Choroid plexus epithelial cell (primary cell): ENCODE measurements at regions not wholly inside any gene's neighbourhood (a gene's known extent, or its start where the extent isn't known, plus 50 kb on each side); places are given as distances from the start of the nearest gene placed in this dataset.

Source experiments
- DNase-seq: peaks from one replicate; pipeline ENCODE4 v3.0.0-alpha.2; 2010; ENCODE audit warnings: low read depth
- H3K4me3 ChIP-seq: 2 replicates; pipeline ENCODE4 v1.5.1; 2011; ENCODE audit warnings: low read depth, mild to moderate bottlenecking, control low read depth, low read length, moderate library complexity
- CTCF ChIP-seq: conservative IDR thresholded peaks from 2 replicates; pipeline ENCODE4 v1.5.1; 2011; ENCODE audit warnings: low read depth, mild to moderate bottlenecking, control low read depth, inconsistent platforms, low read length, moderate library complexity

GRCh38 chr2:196287523-196287922 lies 116.1 kb upstream of the STK17B start:
- TF ChIP-seq CTCF: no peak
- DNase-seq: no peak
- no peak overlapping the region for H3K4me3 ChIP-seq

- DNase-seq: no peak
- no peak overlapping the region for H3K4me3 ChIP-seq
- TF ChIP-seq CTCF: no peak
These were observed 116.7 kb upstream of the STK17B start for GRCh38 chr2:196288006-196288538.

- no peak for DNase-seq
- no peak for TF ChIP-seq CTCF
- no peak overlapping the region for H3K4me3 ChIP-seq
These were observed 117.6 kb upstream of the STK17B start for GRCh38 chr2:196289000-196289399.

GRCh38 chr2:196290136-196290535 lies 118.8 kb upstream of the STK17B start:
- no peak overlapping the region for H3K4me3 ChIP-seq
- no peak for TF ChIP-seq CTCF
- no peak for DNase-seq

GRCh38 chr2:196290569-196290968 lies 119.2 kb upstream of the STK17B start:
- DNase-seq: no peak
- no peak for TF ChIP-seq CTCF
- no peak overlapping the region for H3K4me3 ChIP-seq

- no peak for DNase-seq
- H3K4me3 ChIP-seq: no peak overlapping the region
- no peak for TF ChIP-seq CTCF
These were observed 120.0 kb upstream of the STK17B start for GRCh38 chr2:196291426-196291825.
